GM10266 (cell line): ENCODE measurements at regions not wholly inside any gene's neighbourhood (a gene's known extent, or its start where the extent isn't known, plus 50 kb on each side); places are given as distances from the start of the nearest gene placed in this dataset.

Experiments used
- DNase-seq: peaks from one replicate; pipeline ENCODE4 v3.0.0; 2012; ENCODE audit errors: extremely low spot score
- CTCF ChIP-seq: IDR thresholded peaks from 2 replicates; pipeline ENCODE4 v1.5.1; 2012; ENCODE audit warnings: mild to moderate bottlenecking, low read depth; ENCODE audit not compliant: control insufficient read depth, insufficient read depth; ENCODE audit errors: missing control alignments

- no peak for DNase-seq
- TF ChIP-seq CTCF, result no peak
These were observed 150.7 kb downstream of the IRF8 start for GRCh38 chr16:86049641-86050040.

- DNase-seq, result no peak
- TF ChIP-seq CTCF, result no peak
These were observed 151.1 kb downstream of the IRF8 start for GRCh38 chr16:86050111-86050510.

GRCh38 chr16:86050591-86051367, 151.8 kb downstream of the IRF8 start:
- DNase-seq, result no peak
- TF ChIP-seq CTCF, result no peak

- no peak for DNase-seq
- no peak for TF ChIP-seq CTCF
These were observed 152.6 kb downstream of the IRF8 start for GRCh38 chr16:86051368-86052114.

- no peak for TF ChIP-seq CTCF
These were observed 153.2 kb downstream of the IRF8 start for GRCh38 chr16:86052115-86052670.

GRCh38 chr16:86052926-86053325, 154.0 kb downstream of the IRF8 start:
- no peak for TF ChIP-seq CTCF
- DNase-seq, result no peak

More at GRCh38 chr16:86052115-86052670, 153.2 kb downstream of the IRF8 start:
- no peak for DNase-seq
